ENCODE measurements at regions not wholly inside any gene's neighbourhood (a gene's known extent, or its start where the extent isn't known, plus 50 kb on each side); places are given as distances from the start of the nearest gene placed in this dataset.

DNA sequence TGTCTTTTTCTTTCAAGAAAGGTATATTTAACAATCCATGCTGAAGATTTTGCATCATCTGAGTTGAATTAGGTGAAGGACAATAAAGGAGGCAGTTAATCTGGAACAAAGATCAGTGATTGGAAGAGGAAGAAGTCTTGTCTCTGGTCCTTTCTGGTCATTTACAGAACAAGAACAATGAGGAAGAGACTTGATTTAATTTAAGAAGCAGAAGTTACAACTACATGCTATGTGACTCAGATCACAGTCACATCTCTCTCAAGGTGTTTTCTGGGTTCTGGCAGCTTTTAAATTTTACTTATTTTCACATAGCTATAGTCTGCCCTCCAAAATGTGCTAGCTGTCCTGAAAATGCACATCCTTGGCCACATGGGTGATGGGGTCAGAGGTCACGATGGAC, 53.5 kb upstream of the DEK start:
- no peak for TF ChIP-seq SPI1 (IDR thresholded peaks at IDR 0.05; ENCODE audit: low read depth, low read length)
- TF ChIP-seq PAX5 (IDR thresholded peaks at IDR 0.05; ENCODE audit: insufficient read depth, low read length, severe bottlenecking): no peak
- TF ChIP-seq POLR2A (IDR thresholded peaks at IDR 0.05; ENCODE audit: low read depth, low read length): no peak
- TF ChIP-seq POLR2AphosphoS5 (IDR thresholded peaks at IDR 0.05; ENCODE audit: low read depth, low read length): no peak
- TF ChIP-seq POU2F2 (IDR thresholded peaks at IDR 0.05; ENCODE audit: low read depth, low read length): no peak
- no peak for TF ChIP-seq TAF1 (IDR thresholded peaks at IDR 0.05; ENCODE audit: low read depth, low read length)
- DNase-seq (ENCODE audit: insufficient read length, low spot score): no peak

DNA sequence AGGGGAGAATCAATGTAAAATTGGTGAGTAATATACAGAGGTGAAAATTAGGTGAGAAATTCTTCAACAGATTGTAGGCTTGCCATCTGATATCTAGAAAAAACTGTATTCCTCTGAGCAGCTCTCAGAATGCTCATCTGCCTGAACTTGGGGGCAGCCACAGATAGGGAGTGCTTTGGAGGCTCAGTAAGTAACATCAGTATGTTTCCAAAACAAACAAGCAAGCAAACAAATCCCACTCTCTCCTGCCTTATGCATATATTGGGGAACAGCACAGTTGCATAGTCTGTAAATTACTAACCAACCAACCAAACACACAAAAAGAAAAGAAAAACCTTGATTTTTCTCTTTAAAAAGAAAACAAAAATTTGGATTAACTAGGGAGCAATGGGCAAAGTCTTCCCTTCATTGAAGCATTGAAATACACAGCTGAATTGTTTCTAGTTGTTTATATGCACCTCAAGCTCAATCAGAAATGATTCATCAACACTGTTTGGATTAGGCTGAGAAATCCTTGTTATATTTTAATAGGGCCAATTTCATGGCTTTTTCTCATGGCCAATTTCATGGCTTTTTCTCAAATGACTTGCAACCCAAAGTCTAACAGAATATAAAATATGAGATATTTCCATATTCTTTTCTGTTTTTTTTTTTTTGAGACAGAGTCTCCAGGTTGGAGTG, 50.1 kb upstream of the DEK start:
- no peak for FAIRE-seq
- DNase-seq (ENCODE audit: insufficient read length, low spot score): no peak

More for the DNA sequence above, 53.5 kb upstream of the DEK start:
- no peak for FAIRE-seq

More for the DNA sequence above, 50.1 kb upstream of the DEK start:
- TF ChIP-seq POLR2A (IDR thresholded peaks at IDR 0.05; ENCODE audit: low read depth, low read length) (no peak), PAX5 (IDR thresholded peaks at IDR 0.05; ENCODE audit: insufficient read depth, low read length, severe bottlenecking) (no peak), SPI1 (IDR thresholded peaks at IDR 0.05; ENCODE audit: low read depth, low read length) (no peak), POLR2AphosphoS5 (IDR thresholded peaks at IDR 0.05; ENCODE audit: low read depth, low read length) (no peak), POU2F2 (IDR thresholded peaks at IDR 0.05; ENCODE audit: low read depth, low read length) (no peak), TAF1 (IDR thresholded peaks at IDR 0.05; ENCODE audit: low read depth, low read length) (no peak)

Data from GM12891 (cell line).